Neural progenitor cell (in vitro differentiated cells): ENCODE measurements at regions not wholly inside any gene's neighbourhood (a gene's known extent, or its start where the extent isn't known, plus 50 kb on each side); places are given as distances from the start of the nearest gene placed in this dataset.
"Not testable (repeated sequence)": the region's sequence is repeated elsewhere in the genome, so short reads cannot be mapped to it uniquely, and the experiment has no call there.

Source experiments
- CTCF ChIP-seq: fragments of 200-600 bp; sonication (generic); IDR thresholded peaks from 2 replicates; pipeline ENCODE4 v1.5.1; 2017; ENCODE audit warnings: antibody characterized with exemption, mild to moderate bottlenecking
- EZH2 ChIP-seq: fragments of 200-600 bp; sonication (generic); IDR thresholded peaks from 2 replicates; pipeline ENCODE4 v1.6.1; 2017; ENCODE audit warnings: antibody characterized with exemption, mild to moderate bottlenecking, moderate library complexity
- EZH2phosphoT487 ChIP-seq: fragments of 200-600 bp; sonication (generic); IDR thresholded peaks from 2 replicates; pipeline ENCODE4 v1.6.1; 2017; ENCODE audit warnings: antibody characterized with exemption

GRCh38 chr9:38500171-38500570 is 75.9 kb upstream of the IGFBPL1 start:
- not testable (repeated sequence) for TF ChIP-seq CTCF, EZH2phosphoT487, EZH2
